ENCODE measurements at regions not wholly inside any gene's neighbourhood (a gene's known extent, or its start where the extent isn't known, plus 50 kb on each side); places are given as distances from the start of the nearest gene placed in this dataset.

- no peak overlapping the region for H3K4me3 ChIP-seq (ENCODE audit: low read depth, low read length)
- no peak for TF ChIP-seq CTCF (IDR thresholded peaks at IDR 0.05; ENCODE audit: low read depth, low read length)
Observed at GRCh38 chr3:124587053-124587408, 143.2 kb upstream of the UMPS start.

- no peak for TF ChIP-seq CTCF (IDR thresholded peaks at IDR 0.05; ENCODE audit: low read depth, low read length)
- no peak overlapping the region for H3K4me3 ChIP-seq (ENCODE audit: low read depth, low read length)
Observed at GRCh38 chr3:124588036-124588435, 142.2 kb upstream of the UMPS start.

GRCh38 chr3:124588794-124589193 lies 141.5 kb upstream of the UMPS start:
- TF ChIP-seq CTCF (IDR thresholded peaks at IDR 0.05; ENCODE audit: low read depth, low read length) = no peak
- no peak overlapping the region for H3K4me3 ChIP-seq (ENCODE audit: low read depth, low read length)

- no peak for TF ChIP-seq CTCF (IDR thresholded peaks at IDR 0.05; ENCODE audit: low read depth, low read length)
- no peak overlapping the region for H3K4me3 ChIP-seq (ENCODE audit: low read depth, low read length)
Observed at GRCh38 chr3:124591699-124592098, 138.6 kb upstream of the UMPS start.

GRCh38 chr3:124592658-124593441 lies 137.4 kb upstream of the UMPS start:
- no peak for TF ChIP-seq CTCF (IDR thresholded peaks at IDR 0.05; ENCODE audit: low read depth, low read length)

GRCh38 chr3:124593442-124593829 lies 136.8 kb upstream of the UMPS start:
- no peak for TF ChIP-seq CTCF (IDR thresholded peaks at IDR 0.05; ENCODE audit: low read depth, low read length)
- no peak overlapping the region for H3K4me3 ChIP-seq (ENCODE audit: low read depth, low read length)

More at GRCh38 chr3:124592658-124593441, 137.4 kb upstream of the UMPS start:
- no peak overlapping the region for H3K4me3 ChIP-seq (ENCODE audit: low read depth, low read length)

- no peak for TF ChIP-seq CTCF (IDR thresholded peaks at IDR 0.05; ENCODE audit: low read depth, low read length)
Observed at GRCh38 chr3:124594581-124594980, 135.7 kb upstream of the UMPS start.

More at GRCh38 chr3:124594581-124594980, 135.7 kb upstream of the UMPS start:
- no peak overlapping the region for H3K4me3 ChIP-seq (ENCODE audit: low read depth, low read length)
